ENCODE measurements at regions not wholly inside any gene's neighbourhood (a gene's known extent, or its start where the extent isn't known, plus 50 kb on each side); places are given as distances from the start of the nearest gene placed in this dataset.

- TF ChIP-seq EZH2 (IDR thresholded peaks at IDR 0.05; ENCODE audit: low read depth) (no peak), CTCF (conservative IDR thresholded peaks at IDR 0.05) (no peak)
- CTCF ChIA-PET = no interaction called here
- Histone ChIP-seq H3K27me3 (ENCODE audit: insufficient read depth, low read depth) (no peaks in the 10 kb centered on the region), H3K79me2 (ENCODE audit: low read depth) (no peaks in the 10 kb centered on the region), H3K4me1 (replicated peaks; ENCODE audit: insufficient read depth) (no peaks in the 10 kb centered on the region), H3K4me2 (no peak overlapping the region), H3K27ac (no peak overlapping the region), H3K9me3 (ENCODE audit: insufficient read depth, low read depth) (no peaks in the 10 kb centered on the region), H4K20me1 (ENCODE audit: insufficient read depth) (no peaks in the 10 kb centered on the region), H3F3A (ENCODE audit: insufficient read depth, low read depth) (no peaks in the 10 kb centered on the region), H3K36me3 (ENCODE audit: low read depth) (no peaks in the 10 kb centered on the region), H3K4me3 (no peak overlapping the region), H2AFZ (no peak overlapping the region), H3K9me2 (ENCODE audit: insufficient read depth) (no peaks in the 10 kb centered on the region)
- no peak for DNase-seq
- POLR2A ChIA-PET (ENCODE audit: unreplicated experiment) = no interaction called here
- intact Hi-C loops (cut with micrococcal nuclease; ENCODE audit: unreplicated experiment) = no loop called here
- no TSS peak for BruUV-seq (replicated peaks)
Observed at GRCh38 chr3:6568999-6569493, 291.9 kb upstream of the GRM7 start.

GRCh38 chr3:6571448-6571847 lies 289.5 kb upstream of the GRM7 start:
- Histone ChIP-seq H3K4me2 (no peak overlapping the region), H4K20me1 (ENCODE audit: insufficient read depth) (no peaks in the 10 kb centered on the region), H3K27me3 (ENCODE audit: insufficient read depth, low read depth) (no peaks in the 10 kb centered on the region), H2AFZ (no peak overlapping the region), H3K36me3 (ENCODE audit: low read depth) (no peaks in the 10 kb centered on the region), H3K4me3 (no peak overlapping the region), H3K27ac (no peak overlapping the region), H3K79me2 (ENCODE audit: low read depth) (no peaks in the 10 kb centered on the region), H3K4me1 (replicated peaks; ENCODE audit: insufficient read depth) (no peaks in the 10 kb centered on the region), H3F3A (ENCODE audit: insufficient read depth, low read depth) (no peaks in the 10 kb centered on the region), H3K9me3 (ENCODE audit: insufficient read depth, low read depth) (no peaks in the 10 kb centered on the region), H3K9me2 (ENCODE audit: insufficient read depth) (no peaks in the 10 kb centered on the region)
- ChIA-PET POLR2A (ENCODE audit: unreplicated experiment) (no interaction called here), CTCF (no interaction called here)
- no peak for DNase-seq
- intact Hi-C loops (cut with micrococcal nuclease; ENCODE audit: unreplicated experiment) = no loop called here
- TF ChIP-seq EZH2 (IDR thresholded peaks at IDR 0.05; ENCODE audit: low read depth) (no peak), CTCF (conservative IDR thresholded peaks at IDR 0.05) (no peak)
- no TSS peak for BruUV-seq (replicated peaks)

GRCh38 chr3:6577584-6577983 lies 283.3 kb upstream of the GRM7 start:
- Histone ChIP-seq H3K4me3 (no peak overlapping the region), H2AFZ (no peak overlapping the region), H3K79me2 (ENCODE audit: low read depth) (no peaks in the 10 kb centered on the region), H3K4me2 (no peak overlapping the region), H3K9me3 (ENCODE audit: insufficient read depth, low read depth) (no peaks in the 10 kb centered on the region), H4K20me1 (ENCODE audit: insufficient read depth) (no peaks in the 10 kb centered on the region), H3K4me1 (replicated peaks; ENCODE audit: insufficient read depth) (no peaks in the 10 kb centered on the region), H3K36me3 (ENCODE audit: low read depth) (no peaks in the 10 kb centered on the region), H3K27me3 (ENCODE audit: insufficient read depth, low read depth) (no peaks in the 10 kb centered on the region), H3K27ac (no peak overlapping the region), H3F3A (ENCODE audit: insufficient read depth, low read depth) (no peaks in the 10 kb centered on the region), H3K9me2 (ENCODE audit: insufficient read depth) (no peaks in the 10 kb centered on the region)
- TF ChIP-seq CTCF (conservative IDR thresholded peaks at IDR 0.05) = no peak
- no peak for TF ChIP-seq EZH2 (IDR thresholded peaks at IDR 0.05; ENCODE audit: low read depth)
- ChIA-PET POLR2A (ENCODE audit: unreplicated experiment) (no interaction called here), CTCF (no interaction called here)
- BruUV-seq (replicated peaks) = no TSS peak
- DNase-seq = no peak
- intact Hi-C loops (cut with micrococcal nuclease; ENCODE audit: unreplicated experiment) = no loop called here
